GM12878 (cell line): ENCODE measurements at regions not wholly inside any gene's neighbourhood (a gene's known extent, or its start where the extent isn't known, plus 50 kb on each side); places are given as distances from the start of the nearest gene placed in this dataset.
A peak's percentile ranks its signal among the peaks of the same experiment; 100 is the strongest.

Source experiments
- ATAC-seq: fragments of 200-7000 bp; cut with Tn5 transposase; 3 replicates; pipeline ENCODE4 v1.9.1; 2020; ENCODE audit warnings: mild to moderate bottlenecking, moderate library complexity
- BruUV-seq: library from RNA; stranded (reverse); fragments of 400-500 nt; replicated peaks from 2 replicates; lab custom pipeline; 2021; lab: Mats Ljungman, UMichigan
- CTCF ChIA-PET: fragments of 300-600 bp; sonication (Branson Sonifier 250); formaldehyde crosslinking; extraction: SDS; loops from one replicate; lab custom pipeline; 2021; ENCODE audit warnings: inconsistent platforms; lab: Yijun Ruan, JAX
- POLR2A ChIA-PET: fragments of 350-600 bp; formaldehyde crosslinking; extraction: SDS; loops from one replicate; lab custom pipeline; 2021; ENCODE audit warnings: inconsistent platforms; lab: Charles Lee
- RAD21 ChIA-PET: fragments of 300-600 bp; sonication (Branson Sonifier 250); formaldehyde crosslinking; loops from one replicate; lab custom pipeline; 2023; ENCODE audit warnings: antibody characterized with exemption; ENCODE audit not compliant: unreplicated experiment; lab: Charles Lee
- SMC1A ChIA-PET: fragments of 300-600 bp; sonication (Branson Sonifier 250); formaldehyde crosslinking; loops from one replicate; lab custom pipeline; 2023; ENCODE audit not compliant: unreplicated experiment, uncharacterized antibody; lab: Charles Lee
- DNase-seq: peaks from one replicate; pipeline ENCODE4 v3.0.0-alpha.2; 2011; ENCODE audit warnings: low read depth, low spot score
- FAIRE-seq: peaks from 3 replicates; lab custom pipeline; 2011; peaks lifted over from hg19 to GRCh38; lab: Jason Lieb, UNC
- H2AFZ ChIP-seq: 2 replicates; pipeline ENCODE4 v1.6.0; 2011; ENCODE audit warnings: low read depth, low read length, control low read depth; ENCODE audit not compliant: control insufficient read depth
- H3K27ac ChIP-seq: 2 replicates; pipeline ENCODE4 v1.5.1; 2011; ENCODE audit warnings: control low read depth; ENCODE audit not compliant: control insufficient read depth, insufficient read depth
- H3K27me3 ChIP-seq, 2 experiments: replicated peaks in 1 of 2; 2 replicates each; pipeline versions ENCODE4 v1.6.0 to v1.6.1; 2011; ENCODE audit warnings: low read length in 1 of 2; ENCODE audit not compliant: control insufficient read depth in 2 of 2, insufficient read depth in 2 of 2
- H3K36me3 ChIP-seq, 2 experiments: 2 replicates each; pipeline ENCODE4 v1.5.1; 2011; ENCODE audit warnings: low read length in 1 of 2; ENCODE audit not compliant: control insufficient read depth in 2 of 2, insufficient read depth in 2 of 2
- H3K4me1 ChIP-seq: 2 replicates; pipeline ENCODE4 v1.6.1; 2011; ENCODE audit warnings: mild to moderate bottlenecking, low read length, moderate library complexity, mixed read lengths; ENCODE audit not compliant: control insufficient read depth, insufficient read depth
- H3K4me2 ChIP-seq: 2 replicates; pipeline ENCODE4 v1.6.0; 2011; ENCODE audit warnings: control low read depth; ENCODE audit not compliant: control insufficient read depth, insufficient read depth
- H3K4me3 ChIP-seq: fragments of 200-600 bp; sonication (generic); 2 replicates; pipeline ENCODE4 v1.5.1; 2016
- H3K79me2 ChIP-seq: 2 replicates; pipeline ENCODE4 v1.6.0; 2011; ENCODE audit warnings: low read length; ENCODE audit not compliant: control insufficient read depth, insufficient read depth
- H3K9ac ChIP-seq: 2 replicates; pipeline ENCODE4 v1.8.0; 2011; ENCODE audit warnings: low read length, control low read depth, mixed read lengths; ENCODE audit not compliant: control insufficient read depth, insufficient read depth
- H3K9me3 ChIP-seq: replicated peaks from 3 replicates; pipeline ENCODE4 v1.5.1; 2011; ENCODE audit warnings: mild to moderate bottlenecking, low read length; ENCODE audit not compliant: control insufficient read depth, insufficient read depth
- H4K20me1 ChIP-seq: 2 replicates; pipeline ENCODE4 v1.6.0; 2011; ENCODE audit not compliant: control insufficient read depth, insufficient read depth
- BCL11A ChIP-seq: IDR thresholded peaks from 2 replicates; pipeline ENCODE4 v1.6.1; 2011; ENCODE audit warnings: low read depth, low read length
- CHD2 ChIP-seq: IDR thresholded peaks from 2 replicates; pipeline ENCODE4 v1.6.1; 2011; ENCODE audit warnings: low read depth, low read length, improper control_type of control experiment, borderline replicate concordance
- CREB1 ChIP-seq: IDR thresholded peaks from 2 replicates; pipeline ENCODE4 v1.6.1; 2012; ENCODE audit warnings: low read depth, mild to moderate bottlenecking, inconsistent platforms
- CREM ChIP-seq: IDR thresholded peaks from 2 replicates; pipeline ENCODE4 v1.6.1; 2014; ENCODE audit warnings: antibody characterized with exemption, low read depth
- DPF2 ChIP-seq: fragments of 450-650 bp; IDR thresholded peaks from 2 replicates; pipeline ENCODE4 v1.6.1; 2017; ENCODE audit warnings: mild to moderate bottlenecking
- EED ChIP-seq: sonication (generic); IDR thresholded peaks from 2 replicates; pipeline ENCODE4 v1.6.1; 2016; ENCODE audit warnings: antibody characterized with exemption, low read depth
- EZH2 ChIP-seq: IDR thresholded peaks from 2 replicates; pipeline ENCODE4 v1.6.1; 2012; ENCODE audit warnings: low read depth, mild to moderate bottlenecking, control low read depth, inconsistent platforms, low read length, borderline replicate concordance; ENCODE audit not compliant: control insufficient read depth
- MXI1 ChIP-seq: fragments of 150-350 bp; IDR thresholded peaks from 2 replicates; pipeline ENCODE4 v1.6.1; 2011; ENCODE audit warnings: low read depth, mild to moderate bottlenecking, inconsistent platforms, low read length, improper control_type of control experiment
- MYC ChIP-seq: IDR thresholded peaks from 2 replicates; pipeline ENCODE4 v1.6.1; 2011; ENCODE audit warnings: mild to moderate bottlenecking, low read length, moderate library complexity, inconsistent platforms; ENCODE audit not compliant: insufficient read depth, insufficient replicate concordance, insufficient read length, severe bottlenecking
- NFIC ChIP-seq: IDR thresholded peaks from 2 replicates; pipeline ENCODE4 v1.6.1; 2012; ENCODE audit warnings: low read depth, mild to moderate bottlenecking, inconsistent platforms, low read length, moderate library complexity
- NR2F1 ChIP-seq: fragments of 450-650 bp; conservative IDR thresholded peaks from 2 replicates; pipeline ENCODE4 v1.6.1; 2017; ENCODE audit warnings: mild to moderate bottlenecking
- RAD51 ChIP-seq: fragments of 450-650 bp; IDR thresholded peaks from 2 replicates; pipeline ENCODE4 v1.6.1; 2016; ENCODE audit warnings: moderate library complexity, mild to moderate bottlenecking, inconsistent platforms
- RUNX3 ChIP-seq: IDR thresholded peaks from 2 replicates; pipeline ENCODE4 v1.6.1; 2012; ENCODE audit warnings: low read length, inconsistent platforms
- SUZ12 ChIP-seq: fragments of 200-600 bp; sonication (generic); IDR thresholded peaks from one replicate; pipeline ENCODE4 v1.6.1; 2018; ENCODE audit warnings: antibody characterized with exemption, mild to moderate bottlenecking; ENCODE audit not compliant: unreplicated experiment
- TBL1XR1 ChIP-seq: IDR thresholded peaks from 2 replicates; pipeline ENCODE4 v1.6.1; 2012; ENCODE audit warnings: low read depth, low read length, improper control_type of control experiment
- YY1 ChIP-seq: IDR thresholded peaks from 2 replicates; pipeline ENCODE4 v1.6.1; 2011; ENCODE audit warnings: low read depth, mild to moderate bottlenecking, low read length
- ZBED1 ChIP-seq: IDR thresholded peaks from 2 replicates; pipeline ENCODE4 v1.6.1; 2016; ENCODE audit warnings: borderline replicate concordance
- ZNF207 ChIP-seq: fragments of 450-650 bp; IDR thresholded peaks from 2 replicates; pipeline ENCODE4 v1.6.1; 2014; ENCODE audit warnings: antibody characterized with exemption, mild to moderate bottlenecking, borderline replicate concordance
- ZNF217 ChIP-seq: fragments of 450-650 bp; IDR thresholded peaks from 2 replicates; pipeline ENCODE4 v1.6.1; 2017; ENCODE audit warnings: antibody characterized with exemption, mild to moderate bottlenecking
- WGBS: methylation state at CpG from one replicate; pipeline ENCODE4 v1.1.6; 2016; ENCODE audit warnings: low lambda C conversion rate; ENCODE audit not compliant: insufficient replicate concordance, insufficient coverage; ENCODE audit errors: missing lambda C conversion rate; 5-methylcytosine and 5-hydroxymethylcytosine counted together
- in situ Hi-C: fragments of 300-500 bp; cut with MboI; formaldehyde crosslinking; loops from 9 replicates; pipeline ENCODE4 v1.14.3; 2018; ENCODE audit warnings: mixed read lengths
- intact Hi-C: fragments of 100-400 bp; cut with micrococcal nuclease; formaldehyde crosslinking; loops from one replicate; pipeline ENCODE4 v1.14.2; 2022; ENCODE audit not compliant: unreplicated experiment
- TF ChIP-seq, protein P1 (sequence below): fragments of 450-650 bp; IDR thresholded peaks from 2 replicates; pipeline ENCODE4 v1.6.1; 2017; ENCODE audit warnings: mild to moderate bottlenecking, low read depth, inconsistent platforms; ENCODE audit not compliant: poor library complexity, severe bottlenecking
- TF ChIP-seq, protein P2 (sequence below): fragments of 150-350 bp; IDR thresholded peaks from 2 replicates; pipeline ENCODE4 v1.6.1; 2014; ENCODE audit warnings: mild to moderate bottlenecking, low read depth, low read length

DNA sequence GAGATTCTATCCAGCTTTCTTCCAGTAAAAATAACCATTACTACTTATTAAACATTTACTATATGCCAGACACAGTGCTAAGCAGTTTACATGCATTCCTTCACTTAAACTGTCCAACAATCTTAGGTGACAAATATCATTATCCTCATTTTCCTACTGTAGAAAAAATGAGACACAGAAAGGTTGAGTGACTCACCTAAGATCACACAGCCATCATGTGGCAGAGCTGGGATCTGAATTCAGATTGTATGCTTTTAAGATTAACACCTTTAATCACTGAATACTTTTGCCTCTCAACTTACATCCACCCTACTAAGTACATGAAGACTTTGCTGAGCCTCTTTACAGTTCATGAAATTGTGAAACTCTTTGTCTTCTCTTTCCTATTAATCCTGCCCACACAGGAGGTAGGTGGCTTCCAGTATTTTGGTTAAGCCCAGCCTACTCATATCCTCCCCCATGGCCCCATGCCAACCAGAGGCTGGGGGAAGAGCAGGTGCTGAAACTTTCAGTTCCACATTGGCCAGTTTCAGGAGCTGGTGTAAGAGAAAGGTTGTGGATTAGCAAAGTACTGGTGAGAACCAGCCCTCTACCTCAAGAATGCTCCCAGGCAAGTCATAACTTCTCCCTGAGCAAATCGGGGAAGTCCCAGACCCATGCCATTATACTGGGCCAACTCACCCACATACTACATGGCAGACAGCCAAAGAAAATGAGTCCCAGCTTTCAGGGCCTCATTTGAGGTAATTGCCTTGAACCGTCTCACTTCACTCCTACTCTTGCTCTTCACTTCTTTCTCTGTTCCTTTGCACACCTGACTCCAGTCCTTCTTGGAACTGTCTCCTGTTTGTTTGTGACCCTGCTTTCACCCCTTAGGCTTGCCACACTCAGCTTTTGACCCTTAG lies 211.1 kb downstream of the GUCY2F start:
- 0% methylated on average over 2 of the region's 2 CpGs for WGBS
- Histone ChIP-seq H3K9ac (no peak overlapping the region), H3K4me3 (no peak overlapping the region), H2AFZ (no peak overlapping the region), H3K36me3 (no peaks in the 10 kb centered on the region), H3K79me2 (no peaks in the 10 kb centered on the region), H3K4me2 (peak overlapping the region; percentile 50), H3K27me3 (no peaks in the 10 kb centered on the region), H3K4me1 (peaks cover 15% of the 10 kb centered on the region), H3K9me3 (no peaks in the 10 kb centered on the region; the same call in 1 of the 3 replicates), H3K27ac (peak overlapping the region; percentile 52; the same call in 1 of the 2 replicates), H4K20me1 (no peaks in the 10 kb centered on the region)
- POLR2A ChIA-PET: interaction anchor here (0.9 to 4.2 kb wide), 4 partner anchors 11 to 86 kb away, joined by 3 to 32 read pairs (median 4); no protein-coding TSS in a partner anchor
- intact Hi-C loops: loop anchor here (1.0 to 5.0 kb wide), 6 partner anchors 10 to 570 kb away; no protein-coding TSS in a partner anchor
- ATAC-seq (peak; percentile 98), DNase-seq (peak; percentile 97), FAIRE-seq (peak; percentile 94)
- in situ Hi-C loops: no loop called here
- CTCF ChIA-PET: interaction anchor here (1.0 to 7.3 kb wide), 5 partner anchors 31 to 572 kb away, joined by 3 to 59 read pairs (median 14); no protein-coding TSS in a partner anchor
- SMC1A ChIA-PET: interaction anchor here (0.6 to 11.2 kb wide), 17 partner anchors 12 to 576 kb away, joined by 3 to 168 read pairs (median 3); no protein-coding TSS in a partner anchor
- no TSS peak for BruUV-seq
- RAD21 ChIA-PET: interaction anchor here (0.7 to 8.2 kb wide), 13 partner anchors 11 to 630 kb away, joined by 3 to 155 read pairs (median 6); no protein-coding TSS in a partner anchor
- TF ChIP-seq ZNF217: peak; percentile 95
- TF ChIP-seq DPF2: peak; percentile 99
- TF ChIP-seq TBL1XR1: peak; percentile 80
- peak; percentile 75 for TF ChIP-seq CHD2
- peak; percentile 92; the same call in 1 of the 2 replicates for TF ChIP-seq ZBED1
- TF ChIP-seq, protein P1, sequence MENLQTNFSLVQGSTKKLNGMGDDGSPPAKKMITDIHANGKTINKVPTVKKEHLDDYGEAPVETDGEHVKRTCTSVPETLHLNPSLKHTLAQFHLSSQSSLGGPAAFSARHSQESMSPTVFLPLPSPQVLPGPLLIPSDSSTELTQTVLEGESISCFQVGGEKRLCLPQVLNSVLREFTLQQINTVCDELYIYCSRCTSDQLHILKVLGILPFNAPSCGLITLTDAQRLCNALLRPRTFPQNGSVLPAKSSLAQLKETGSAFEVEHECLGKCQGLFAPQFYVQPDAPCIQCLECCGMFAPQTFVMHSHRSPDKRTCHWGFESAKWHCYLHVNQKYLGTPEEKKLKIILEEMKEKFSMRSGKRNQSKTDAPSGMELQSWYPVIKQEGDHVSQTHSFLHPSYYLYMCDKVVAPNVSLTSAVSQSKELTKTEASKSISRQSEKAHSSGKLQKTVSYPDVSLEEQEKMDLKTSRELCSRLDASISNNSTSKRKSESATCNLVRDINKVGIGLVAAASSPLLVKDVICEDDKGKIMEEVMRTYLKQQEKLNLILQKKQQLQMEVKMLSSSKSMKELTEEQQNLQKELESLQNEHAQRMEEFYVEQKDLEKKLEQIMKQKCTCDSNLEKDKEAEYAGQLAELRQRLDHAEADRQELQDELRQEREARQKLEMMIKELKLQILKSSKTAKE: peak; percentile 98
- TF ChIP-seq CREB1: 0 out of 2 replicates have a peak, but pooled peaks have one; percentile 51
- TF ChIP-seq MYC: no peak
- TF ChIP-seq RAD51: peak; percentile 64; the same call in 1 of the 2 replicates
- no peak for TF ChIP-seq YY1
- TF ChIP-seq, protein P2, sequence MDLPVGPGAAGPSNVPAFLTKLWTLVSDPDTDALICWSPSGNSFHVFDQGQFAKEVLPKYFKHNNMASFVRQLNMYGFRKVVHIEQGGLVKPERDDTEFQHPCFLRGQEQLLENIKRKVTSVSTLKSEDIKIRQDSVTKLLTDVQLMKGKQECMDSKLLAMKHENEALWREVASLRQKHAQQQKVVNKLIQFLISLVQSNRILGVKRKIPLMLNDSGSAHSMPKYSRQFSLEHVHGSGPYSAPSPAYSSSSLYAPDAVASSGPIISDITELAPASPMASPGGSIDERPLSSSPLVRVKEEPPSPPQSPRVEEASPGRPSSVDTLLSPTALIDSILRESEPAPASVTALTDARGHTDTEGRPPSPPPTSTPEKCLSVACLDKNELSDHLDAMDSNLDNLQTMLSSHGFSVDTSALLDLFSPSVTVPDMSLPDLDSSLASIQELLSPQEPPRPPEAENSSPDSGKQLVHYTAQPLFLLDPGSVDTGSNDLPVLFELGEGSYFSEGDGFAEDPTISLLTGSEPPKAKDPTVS: no peak
- peak; percentile 95 for TF ChIP-seq RUNX3
- peak; percentile 98 for TF ChIP-seq NFIC
- TF ChIP-seq MXI1: peak; percentile 63
- peak; percentile 98 for TF ChIP-seq BCL11A
- TF ChIP-seq EED: peak; percentile 98
- TF ChIP-seq NR2F1: peak; percentile 78
- TF ChIP-seq CREM: peak; percentile 89
- no peak; the same call in 1 of the 2 replicates for TF ChIP-seq ZNF207
- TF ChIP-seq EZH2: no peak
- TF ChIP-seq SUZ12: no peak
